Naive thymus-derived CD8-positive, alpha-beta T cell (primary cell): ENCODE measurements at regions not wholly inside any gene's neighbourhood (a gene's known extent, or its start where the extent isn't known, plus 50 kb on each side); places are given as distances from the start of the nearest gene placed in this dataset.

Experiments used
- ATAC-seq, 2 donors: fragments of 150-1000 bp; cut with Tn5 transposase in 1 of 2; sonication (Bioruptor Pico), chemical (Tn5 transposase) in 1 of 2; 1 replicate in 1 of 2; 2 replicates in 1 of 2; pipeline ENCODE4 v1.10.0; 2021; ENCODE audit warnings: mild to moderate bottlenecking in 2 of 2, moderate library complexity in 2 of 2
- POLR2A ChIA-PET: fragments of 350-600 bp; sonication (Branson Sonifier 250); formaldehyde crosslinking; loops from one replicate; lab custom pipeline; 2021; ENCODE audit warnings: antibody characterized with exemption; lab: Charles Lee
- DNase-seq, 10 donors: peaks; one replicate each; pipeline versions ENCODE4 v3.0.0 to v3.0.0-alpha.2; 2020 to 2022
- H3K27ac Mint-ChIP-seq, 10 donors: one replicate each; pipeline ENCODE4 v1.8.0; 2020 to 2022; ENCODE audit warnings: mild to moderate bottlenecking in 10 of 10, mixed read lengths in 10 of 10, moderate library complexity in 4 of 10, inconsistent platforms in 1 of 10
- H3K27me3 Mint-ChIP-seq, 5 donors: one replicate each; pipeline ENCODE4 v1.8.0; 2021 to 2022; ENCODE audit warnings: mixed read lengths in 5 of 5
- H3K36me3 Mint-ChIP-seq, 3 donors: one replicate each; pipeline ENCODE4 v1.8.0; 2020 to 2022; ENCODE audit warnings: mixed read lengths in 3 of 3, mild to moderate bottlenecking in 2 of 3, inconsistent platforms in 1 of 3
- H3K4me1 Mint-ChIP-seq, 4 donors: one replicate each; pipeline ENCODE4 v1.8.0; 2021 to 2022; ENCODE audit warnings: mixed read lengths in 4 of 4
- H3K4me3 Mint-ChIP-seq, 10 donors: one replicate each; pipeline ENCODE4 v1.8.0; 2020 to 2022; ENCODE audit warnings: mild to moderate bottlenecking in 10 of 10, mixed read lengths in 10 of 10, moderate library complexity in 6 of 10, inconsistent platforms in 1 of 10
- H3K9me3 Mint-ChIP-seq, 9 donors: one replicate each; pipeline ENCODE4 v1.8.0; 2020 to 2022; ENCODE audit warnings: mixed read lengths in 9 of 9, mild to moderate bottlenecking in 3 of 9, inconsistent platforms in 1 of 9, moderate library complexity in 1 of 9

GRCh38 chr13:40275155-40275554, 391.3 kb downstream of the FOXO1 start:
- Mint-ChIP-seq H3K4me1 (peaks cover 37 to 52% (median 41%) of the 10 kb centered on the region in 4 donors), H3K36me3 (no peaks in the 10 kb centered on the region), H3K4me3 (no peak overlapping the region), H3K9me3 (no peaks in the 10 kb centered on the region), H3K27me3 (peaks cover 0 to 1% (median 0%) of the 10 kb centered on the region in 5 donors), H3K27ac (peak overlapping the region in 5 of 10 donors; percentile 7 to 71 (median 31))
- ATAC-seq, result no peak
- DNase-seq, result no peak
- POLR2A ChIA-PET, result interaction anchor here (1.1 to 1.7 kb wide), 2 partner anchors 9 to 87 kb away, joined by 3 to 4 read pairs; no protein-coding TSS in a partner anchor

GRCh38 chr13:40275636-40276035, 390.8 kb downstream of the FOXO1 start:
- Mint-ChIP-seq H3K4me1 (peaks cover 32 to 47% (median 36%) of the 10 kb centered on the region in 4 donors), H3K9me3 (no peaks in the 10 kb centered on the region), H3K36me3 (no peaks in the 10 kb centered on the region), H3K27ac (peak overlapping the region in 2 of 10 donors; percentile 23 to 25), H3K4me3 (no peak overlapping the region), H3K27me3 (peaks cover 0 to 1% (median 0%) of the 10 kb centered on the region in 5 donors)
- DNase-seq (no peak), ATAC-seq (no peak)
- POLR2A ChIA-PET, result interaction anchor here (1.1 to 1.7 kb wide), 2 partner anchors 9 to 88 kb away, joined by 3 to 4 read pairs; no protein-coding TSS in a partner anchor

DNA sequence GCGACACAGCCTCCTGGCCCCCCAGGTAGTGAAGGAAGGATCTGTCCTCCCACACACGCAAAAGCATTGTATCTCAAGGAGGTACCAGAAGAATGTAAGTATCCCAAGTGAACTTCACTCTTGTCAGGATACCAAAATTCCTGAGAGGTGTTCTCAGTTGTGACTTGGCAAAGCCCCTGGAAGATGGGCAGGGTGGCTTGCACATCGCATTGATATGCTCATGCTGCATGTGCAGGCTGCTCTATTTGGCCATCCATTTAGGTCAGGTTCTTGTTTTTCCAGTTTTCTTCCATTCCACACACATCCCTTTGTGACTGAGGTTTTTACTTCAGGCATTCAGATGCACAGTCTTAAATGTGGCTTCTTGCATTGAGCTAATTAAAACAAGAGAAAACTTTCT, 382.8 kb downstream of the FOXO1 start:
- ATAC-seq, result no peak
- peaks cover 0 to 8% (median 0%) of the 10 kb centered on the region in 4 donors for H3K4me1 Mint-ChIP-seq

DNA sequence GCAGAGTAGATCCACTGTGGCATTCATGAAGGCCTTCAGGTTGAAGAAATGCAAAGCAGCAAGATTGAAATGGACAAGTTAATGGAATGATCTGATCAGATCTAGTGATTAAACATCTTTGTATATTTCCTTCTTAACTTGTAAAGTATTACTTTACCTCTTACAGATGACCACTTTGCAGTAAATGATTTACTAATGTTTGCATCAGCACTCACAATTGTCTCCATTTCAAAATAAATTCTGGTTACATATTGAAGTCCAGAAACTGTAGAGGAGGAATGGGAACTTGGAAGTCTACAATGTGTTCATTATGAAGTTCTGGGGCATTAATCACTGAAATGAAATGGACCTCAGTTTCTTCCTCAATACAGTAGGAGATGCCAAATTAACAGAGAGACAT, 380.8 kb downstream of the FOXO1 start:
- Mint-ChIP-seq H3K4me1 (peaks cover 0 to 8% (median 0%) of the 10 kb centered on the region in 4 donors), H3K9me3 (no peaks in the 10 kb centered on the region), H3K36me3 (no peaks in the 10 kb centered on the region), H3K27me3 (peaks cover 0 to 1% (median 0%) of the 10 kb centered on the region in 5 donors), H3K4me3 (no peak overlapping the region), H3K27ac (no peak overlapping the region)
- DNase-seq (no peak), ATAC-seq (no peak)
- POLR2A ChIA-PET, result interaction anchor here (0.6 kb wide), 1 partner anchor 276 kb away, joined by 4 read pairs; no protein-coding TSS in a partner anchor

More for the DNA sequence above, 382.8 kb downstream of the FOXO1 start:
- POLR2A ChIA-PET, result interaction anchor here (1.2 kb wide), 1 partner anchor 9 kb away, joined by 3 read pairs; no protein-coding TSS in a partner anchor
- Mint-ChIP-seq H3K27ac (no peak overlapping the region), H3K9me3 (no peaks in the 10 kb centered on the region), H3K36me3 (no peaks in the 10 kb centered on the region), H3K27me3 (peaks cover 0 to 1% (median 0%) of the 10 kb centered on the region in 5 donors), H3K4me3 (no peak overlapping the region)
- no peak for DNase-seq

GRCh38 chr13:40287428-40287827, 379.0 kb downstream of the FOXO1 start:
- Mint-ChIP-seq H3K36me3 (no peaks in the 10 kb centered on the region), H3K27ac (no peak overlapping the region), H3K4me1 (peaks cover 0 to 6% (median 6%) of the 10 kb centered on the region in 4 donors), H3K27me3 (peaks cover 0 to 1% (median 0%) of the 10 kb centered on the region in 5 donors), H3K4me3 (no peak overlapping the region), H3K9me3 (no peaks in the 10 kb centered on the region)
- POLR2A ChIA-PET, result no interaction called here
- no peak for ATAC-seq
- DNase-seq, result no peak

DNA sequence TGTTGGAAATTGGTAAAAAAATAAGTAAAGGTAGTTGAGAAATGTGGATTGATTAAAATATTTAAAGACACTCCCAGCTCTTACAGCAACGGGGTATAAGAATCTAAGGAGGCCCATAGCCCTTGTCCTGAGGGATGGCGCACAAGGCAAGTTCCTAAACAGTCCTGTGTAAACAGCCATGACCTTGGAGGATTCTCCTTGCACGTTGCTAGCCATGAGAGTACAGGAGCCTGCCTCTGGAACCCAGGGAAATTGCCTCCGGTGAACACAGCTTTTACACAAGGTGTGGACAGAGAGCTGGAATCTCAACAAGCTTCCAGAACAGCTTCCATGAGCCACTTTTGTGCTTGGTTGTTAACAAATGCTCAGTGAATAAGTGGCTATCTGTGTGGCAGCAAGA, 378.2 kb downstream of the FOXO1 start:
- DNase-seq, result no peak
- Mint-ChIP-seq H3K9me3 (no peaks in the 10 kb centered on the region), H3K4me1 (peaks cover 0 to 6% (median 5%) of the 10 kb centered on the region in 4 donors), H3K36me3 (no peaks in the 10 kb centered on the region), H3K4me3 (no peak overlapping the region), H3K27me3 (peaks cover 0 to 1% (median 0%) of the 10 kb centered on the region in 5 donors), H3K27ac (no peak overlapping the region)
- ATAC-seq, result no peak
- POLR2A ChIA-PET, result no interaction called here

- POLR2A ChIA-PET, result no interaction called here
- DNase-seq (no peak), ATAC-seq (no peak)
- Mint-ChIP-seq H3K4me1 (peaks cover 0 to 6% (median 4%) of the 10 kb centered on the region in 4 donors), H3K36me3 (peaks cover 0 to under 1% (median under 1%) of the 10 kb centered on the region in 3 donors), H3K9me3 (peaks cover 0 to 8% (median 0%) of the 10 kb centered on the region in 9 donors), H3K27me3 (peaks cover 0 to 1% (median 0%) of the 10 kb centered on the region in 5 donors), H3K27ac (no peak overlapping the region), H3K4me3 (no peak overlapping the region)
Measured at GRCh38 chr13:40290758-40291157, 375.7 kb downstream of the FOXO1 start.

DNA sequence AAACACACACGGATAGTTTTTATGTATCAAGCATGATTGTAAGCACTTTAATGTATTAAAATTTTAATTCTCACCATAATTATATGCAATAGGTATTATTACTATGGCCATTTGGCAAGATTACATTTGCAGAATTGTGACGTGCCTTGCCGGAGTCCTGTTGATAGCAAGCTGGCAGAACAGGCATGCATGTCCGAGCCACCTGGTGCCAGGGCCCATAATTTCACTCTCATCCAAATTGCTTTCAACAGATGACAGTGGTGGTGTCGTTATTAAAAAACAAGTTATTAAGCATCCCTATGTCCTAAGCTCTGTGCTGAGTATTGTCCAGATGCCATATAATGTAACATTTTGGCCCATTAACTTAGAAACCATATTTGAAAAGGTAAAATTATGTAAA, 374.3 kb downstream of the FOXO1 start:
- Mint-ChIP-seq H3K27me3 (peaks cover 0 to 1% (median 0%) of the 10 kb centered on the region in 5 donors), H3K36me3 (peaks cover 0 to 7% (median 5%) of the 10 kb centered on the region in 3 donors), H3K4me3 (no peak overlapping the region), H3K9me3 (peaks cover 0 to 22% (median 6%) of the 10 kb centered on the region in 9 donors), H3K4me1 (peaks cover 0 to 6% (median 3%) of the 10 kb centered on the region in 4 donors), H3K27ac (peak overlapping the region in 1 of 10 donors; percentile 50)
- POLR2A ChIA-PET, result no interaction called here
- ATAC-seq, result no peak
- no peak for DNase-seq

DNA sequence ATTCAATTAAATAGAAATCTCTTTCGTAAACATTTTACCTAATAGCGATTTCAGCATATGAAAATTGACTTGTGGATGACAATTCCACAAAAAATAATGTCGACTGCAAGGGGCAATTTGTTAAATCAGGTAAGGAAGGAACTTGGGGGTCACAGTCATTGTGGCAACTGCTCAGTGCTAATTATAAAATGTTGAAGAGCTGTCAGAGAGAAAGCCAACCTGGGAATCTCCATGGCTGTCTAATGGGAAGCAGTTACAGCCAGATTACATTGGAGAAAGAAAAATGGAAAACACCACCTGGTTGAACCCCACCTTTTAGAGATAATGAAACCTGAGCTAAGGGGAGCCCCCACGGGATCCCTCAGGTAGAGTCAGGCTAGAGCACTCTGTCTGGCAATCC, 373.9 kb downstream of the FOXO1 start:
- POLR2A ChIA-PET, result no interaction called here
- Mint-ChIP-seq H3K4me1 (peaks cover 0 to 6% (median 3%) of the 10 kb centered on the region in 4 donors), H3K36me3 (peaks cover 0 to 7% (median 5%) of the 10 kb centered on the region in 3 donors), H3K4me3 (no peak overlapping the region), H3K9me3 (peaks cover 0 to 23% (median 6%) of the 10 kb centered on the region in 9 donors), H3K27me3 (no peaks in the 10 kb centered on the region), H3K27ac (no peak overlapping the region)
- ATAC-seq, result no peak
- DNase-seq, result no peak

- Mint-ChIP-seq H3K4me1 (peaks cover 6 to 14% (median 8%) of the 10 kb centered on the region in 4 donors), H3K36me3 (peaks cover 0 to 20% (median 12%) of the 10 kb centered on the region in 3 donors), H3K4me3 (no peak overlapping the region), H3K9me3 (peaks cover 7 to 32% (median 20%) of the 10 kb centered on the region in 9 donors), H3K27me3 (no peaks in the 10 kb centered on the region), H3K27ac (peak overlapping the region in 1 of 10 donors; percentile 22)
- no peak for DNase-seq
- ATAC-seq, result no peak
- POLR2A ChIA-PET, result no interaction called here
Measured at GRCh38 chr13:40302351-40302750, 364.1 kb downstream of the FOXO1 start.

DNA sequence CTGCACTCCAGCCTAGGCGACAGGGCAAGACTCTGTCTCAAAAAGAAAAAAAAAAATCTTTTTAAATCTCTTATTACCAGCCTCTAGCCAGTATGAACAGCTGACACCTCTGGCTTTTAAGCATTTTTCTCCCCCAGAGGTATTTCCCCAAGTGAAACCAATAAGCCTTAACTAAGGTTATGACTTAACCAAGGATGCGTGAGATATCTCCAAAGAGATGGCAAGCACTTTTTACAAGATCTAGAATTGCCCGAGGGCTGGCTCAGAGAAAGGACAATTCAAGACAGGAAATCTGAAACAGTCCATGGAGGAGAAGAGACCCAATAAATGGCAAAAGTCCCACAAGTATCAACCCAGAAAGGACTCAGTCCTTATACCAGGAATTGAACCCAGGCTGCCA, 362.1 kb downstream of the FOXO1 start:
- H3K27me3 Mint-ChIP-seq, result no peaks in the 10 kb centered on the region
- no peak overlapping the region for H3K4me3 Mint-ChIP-seq
- peaks cover 0 to 20% (median 12%) of the 10 kb centered on the region in 3 donors for H3K36me3 Mint-ChIP-seq
- H3K9me3 Mint-ChIP-seq, result peaks cover 7 to 34% (median 16%) of the 10 kb centered on the region in 9 donors
- POLR2A ChIA-PET, result no interaction called here
- no peak for ATAC-seq
- no peak for DNase-seq
- peaks cover 6 to 28% (median 20%) of the 10 kb centered on the region in 4 donors for H3K4me1 Mint-ChIP-seq
- H3K27ac Mint-ChIP-seq, result no peak overlapping the region

DNA sequence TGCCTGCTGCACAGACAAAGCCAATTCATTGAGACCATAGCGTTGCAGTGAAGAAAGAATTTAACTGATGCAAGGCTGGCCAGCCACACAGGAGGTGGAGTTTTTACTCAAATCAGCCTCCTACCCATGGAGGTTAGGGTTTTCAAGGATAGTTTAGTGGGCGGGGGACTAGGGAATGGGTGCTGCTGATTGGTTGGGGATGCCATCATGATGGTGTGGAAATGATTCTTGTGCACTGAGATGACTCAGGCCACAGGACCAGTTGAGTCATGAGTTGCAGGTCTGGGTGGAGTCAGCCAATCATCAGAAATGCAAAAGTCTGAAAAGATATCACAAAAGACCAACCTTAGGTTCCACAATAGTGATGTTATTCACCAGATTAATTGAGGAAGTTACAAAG, 359.6 kb downstream of the FOXO1 start:
- ATAC-seq (no peak), DNase-seq (no peak)
- POLR2A ChIA-PET, result no interaction called here
- Mint-ChIP-seq H3K27ac (no peak overlapping the region), H3K4me1 (peaks cover 0 to 21% (median 16%) of the 10 kb centered on the region in 4 donors), H3K27me3 (no peaks in the 10 kb centered on the region), H3K9me3 (peaks cover 0 to 20% (median 10%) of the 10 kb centered on the region in 9 donors), H3K36me3 (peaks cover 0 to 13% (median 4%) of the 10 kb centered on the region in 3 donors), H3K4me3 (no peak overlapping the region)

GRCh38 chr13:40309881-40310280, 356.6 kb downstream of the FOXO1 start:
- no peaks in the 10 kb centered on the region for H3K27me3 Mint-ChIP-seq
- H3K9me3 Mint-ChIP-seq, result peaks cover 0 to 12% (median 8%) of the 10 kb centered on the region in 9 donors
- H3K36me3 Mint-ChIP-seq, result peaks cover 0 to 8% (median 0%) of the 10 kb centered on the region in 3 donors
- no peak for ATAC-seq
- H3K4me3 Mint-ChIP-seq, result no peak overlapping the region
- H3K27ac Mint-ChIP-seq, result no peak overlapping the region
- no peak for DNase-seq
- POLR2A ChIA-PET, result interaction anchor here (0.6 kb wide), 1 partner anchor 12 kb away, joined by 3 read pairs; no protein-coding TSS in a partner anchor
- H3K4me1 Mint-ChIP-seq, result peaks cover 10 to 35% (median 23%) of the 10 kb centered on the region in 4 donors
